ENCODE measurements at regions not wholly inside any gene's neighbourhood (a gene's known extent, or its start where the extent isn't known, plus 50 kb on each side); places are given as distances from the start of the nearest gene placed in this dataset.
"Not testable (repeated sequence)": the region's sequence is repeated elsewhere in the genome, so short reads cannot be mapped to it uniquely, and the experiment has no call there.

DNA sequence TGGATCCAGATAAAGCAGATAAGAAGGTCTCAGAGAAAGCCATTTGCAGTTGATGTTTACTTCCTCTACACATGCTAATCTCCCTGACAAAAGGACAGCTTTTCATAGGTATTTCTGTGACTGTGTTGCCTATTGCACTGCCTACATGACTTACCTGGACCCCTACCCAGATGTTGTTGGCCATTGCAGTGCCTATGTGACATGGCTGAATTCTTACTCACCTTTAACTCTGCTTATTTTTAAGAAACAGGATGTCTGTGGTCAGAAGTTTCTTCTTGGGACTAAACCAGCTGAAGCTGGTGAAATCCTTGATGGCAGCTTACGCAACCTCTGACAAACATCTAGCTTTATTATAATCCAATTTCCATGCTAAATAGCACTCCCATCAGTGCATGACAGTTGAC is 50.7 kb downstream of the PPIAL4D start:
- not testable (repeated sequence) for DNase-seq (ENCODE audit: low spot score)

DNA sequence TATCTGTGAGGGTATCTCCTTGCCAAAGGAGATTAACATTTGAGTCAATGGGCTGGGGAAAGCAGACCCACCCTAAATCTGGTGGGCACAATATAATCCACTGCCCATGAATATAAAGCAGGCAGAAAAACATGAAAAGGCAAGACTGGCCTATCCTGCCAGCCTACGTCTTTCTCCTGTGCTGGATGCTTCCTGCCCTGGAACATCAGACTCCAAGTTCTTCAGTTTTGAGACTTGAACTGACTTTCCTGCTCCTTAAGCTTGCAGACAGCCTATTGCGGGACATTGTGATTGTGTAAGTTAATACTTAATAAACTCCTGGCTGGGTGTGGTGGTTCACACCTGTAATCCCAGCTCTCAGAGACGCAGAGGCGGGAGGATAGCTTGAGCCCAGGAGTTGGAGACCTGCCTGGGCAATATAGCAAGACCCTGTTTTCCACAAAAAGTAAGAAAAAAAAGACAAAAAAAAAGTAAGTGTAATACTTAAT is 52.4 kb downstream of the PPIAL4D start:
- DNase-seq (ENCODE audit: low spot score): not testable (repeated sequence)

DNA sequence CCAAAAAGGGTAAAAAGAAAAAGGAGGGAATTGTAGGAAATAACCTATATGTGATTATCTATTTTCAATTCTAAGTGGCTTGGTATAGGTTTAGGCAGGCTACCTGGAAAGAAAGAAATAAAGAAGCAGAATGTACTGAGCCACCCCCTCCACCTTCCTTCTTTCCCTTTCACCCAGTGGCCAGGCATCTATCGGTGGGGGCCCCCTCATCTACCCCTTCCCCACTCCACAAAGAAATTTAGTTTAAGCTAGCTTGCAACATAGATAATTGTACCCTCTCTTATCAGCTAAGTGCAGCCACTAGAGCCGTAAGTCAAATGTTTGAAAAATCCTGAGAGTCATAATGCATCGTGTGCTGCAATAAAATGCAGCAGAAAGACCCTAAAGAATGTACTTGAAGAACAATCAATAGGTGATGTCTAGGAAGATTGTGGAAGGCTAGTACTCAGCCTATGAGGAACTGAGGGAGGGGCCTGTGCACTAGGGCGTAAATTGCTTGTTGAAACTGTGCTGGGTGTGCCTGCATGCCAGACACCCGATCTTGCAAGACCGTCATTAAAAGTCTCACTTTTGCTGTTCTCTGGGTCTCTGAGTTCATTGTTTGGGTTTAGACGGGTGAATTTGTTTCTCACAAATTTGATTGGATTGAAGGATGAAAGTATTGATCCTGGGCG is 53.0 kb downstream of the PPIAL4D start:
- DNase-seq (ENCODE audit: low spot score): peak; percentile 9

DNA sequence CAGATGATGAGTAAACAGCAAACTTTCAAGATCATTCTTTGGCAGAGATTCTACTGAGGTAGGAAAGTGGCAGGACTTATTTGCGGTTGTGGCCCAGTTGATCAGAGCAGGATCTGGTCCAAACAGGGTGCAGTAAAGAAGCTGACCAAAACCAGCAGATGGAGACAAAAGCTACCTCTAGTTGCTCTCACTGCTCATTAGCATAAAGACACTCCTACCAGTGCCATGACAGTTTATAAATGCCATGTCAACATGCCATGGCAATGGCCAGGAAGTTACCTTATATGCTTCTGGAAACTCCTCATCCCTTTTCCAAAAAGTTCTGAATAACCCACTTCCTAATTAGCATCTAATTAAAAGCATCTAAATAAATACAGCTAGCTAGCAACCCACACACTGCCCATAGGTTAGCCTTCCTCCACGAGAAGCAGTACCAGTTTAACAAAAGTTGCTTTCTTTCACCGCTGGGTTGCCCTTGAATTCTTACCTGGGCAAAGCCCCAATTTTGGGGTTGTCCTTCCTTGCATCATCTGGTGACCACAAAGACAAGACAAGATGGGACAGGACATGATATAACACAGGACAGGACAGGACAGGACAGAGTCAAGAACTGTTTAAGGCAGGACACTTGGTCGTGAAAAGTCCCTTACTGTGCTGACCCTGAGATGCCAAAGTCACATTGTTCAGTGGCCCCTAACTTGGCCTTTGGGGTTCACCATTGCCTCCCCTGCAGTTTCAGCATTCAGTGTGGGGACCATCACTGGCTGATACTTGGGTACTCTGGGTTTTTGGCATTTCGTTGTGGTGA is 59.2 kb downstream of the PPIAL4D start:
- not testable (repeated sequence) for DNase-seq (ENCODE audit: low spot score)

DNA sequence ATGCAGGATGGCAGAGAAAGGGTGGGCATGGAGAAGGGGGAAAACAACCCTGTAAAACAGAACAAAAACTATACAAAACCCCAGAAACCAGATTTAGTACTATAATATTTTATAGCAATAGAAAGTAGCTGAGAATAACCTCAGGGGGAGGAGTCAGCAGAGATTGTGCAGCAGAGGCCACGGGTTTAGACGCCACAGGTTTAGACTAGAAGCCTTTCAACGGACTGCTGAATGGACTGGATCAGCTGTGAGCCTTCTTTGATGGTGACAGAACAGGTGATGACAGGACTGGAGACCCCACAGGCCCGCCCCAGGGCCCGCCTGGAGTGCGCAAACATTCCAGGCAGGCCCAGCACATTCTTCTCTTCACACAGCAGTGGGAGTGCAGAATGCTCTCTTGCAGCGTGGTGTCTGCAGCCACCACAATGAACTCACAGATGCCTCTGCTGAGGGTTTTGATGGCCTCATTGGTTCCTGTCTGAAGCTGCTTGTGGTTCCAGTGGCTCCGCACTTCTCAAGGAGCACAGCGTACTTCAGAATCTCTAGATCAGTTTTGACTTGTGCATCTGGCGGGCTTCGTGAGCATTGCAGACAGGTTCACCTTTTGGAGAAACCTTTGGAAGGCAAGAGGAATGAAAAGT is 65.6 kb downstream of the PPIAL4D start:
- DNase-seq (ENCODE audit: low spot score): not testable (repeated sequence)

DNA sequence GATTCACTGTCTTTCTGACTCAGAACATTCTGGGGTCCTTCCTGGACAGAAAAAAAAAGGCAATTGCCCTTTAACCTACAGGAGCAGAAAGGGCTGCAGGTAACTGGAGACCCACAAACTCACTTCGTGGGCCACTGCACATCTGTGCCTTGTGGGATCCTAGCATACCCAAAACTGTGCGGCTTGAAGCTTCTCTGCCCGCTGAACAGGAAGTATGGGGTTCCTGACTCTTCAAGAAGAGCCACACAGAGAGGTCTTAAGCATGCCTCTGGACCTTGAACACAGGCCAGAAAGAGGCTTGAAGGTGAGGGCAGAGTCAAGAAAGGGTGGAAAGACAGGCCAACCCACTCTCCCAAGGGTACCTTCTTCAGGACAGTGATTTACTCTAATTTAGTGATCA is 67.6 kb downstream of the PPIAL4D start:
- not testable (repeated sequence) for DNase-seq (ENCODE audit: low spot score)

DNA sequence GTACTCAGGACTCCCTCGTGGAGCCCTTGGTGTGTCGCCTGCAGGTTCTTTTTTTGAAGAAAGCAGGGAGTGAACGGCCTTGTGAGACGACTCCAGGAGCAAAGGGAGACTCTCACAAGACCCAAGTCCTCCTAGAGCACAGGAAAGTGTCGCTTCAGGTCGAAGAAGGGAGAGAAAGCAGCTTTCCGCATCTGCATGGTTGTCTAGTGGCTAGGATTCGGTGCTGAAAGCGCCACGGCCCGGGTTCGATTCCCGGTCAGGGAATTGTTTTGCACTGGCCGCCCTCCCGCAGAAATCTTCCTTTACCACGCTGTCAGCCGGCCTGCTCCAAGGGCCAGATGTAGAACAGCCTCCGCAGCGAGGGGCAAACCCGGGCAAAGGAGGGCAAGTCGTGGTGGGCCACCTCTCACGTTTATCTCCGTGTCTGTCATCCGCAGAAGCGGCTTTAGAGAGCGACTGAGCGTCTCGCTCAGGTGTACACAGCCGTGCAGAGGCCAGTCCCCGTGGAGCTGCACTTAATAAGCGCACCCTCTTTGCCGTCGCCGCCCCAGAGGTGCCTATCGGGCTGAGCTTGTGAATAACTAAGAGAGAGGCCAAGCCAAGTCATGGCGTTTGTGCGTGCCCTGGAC is 72.6 kb downstream of the FAM72D start:
- DNase-seq (ENCODE audit: low spot score): not testable (repeated sequence)

DNA sequence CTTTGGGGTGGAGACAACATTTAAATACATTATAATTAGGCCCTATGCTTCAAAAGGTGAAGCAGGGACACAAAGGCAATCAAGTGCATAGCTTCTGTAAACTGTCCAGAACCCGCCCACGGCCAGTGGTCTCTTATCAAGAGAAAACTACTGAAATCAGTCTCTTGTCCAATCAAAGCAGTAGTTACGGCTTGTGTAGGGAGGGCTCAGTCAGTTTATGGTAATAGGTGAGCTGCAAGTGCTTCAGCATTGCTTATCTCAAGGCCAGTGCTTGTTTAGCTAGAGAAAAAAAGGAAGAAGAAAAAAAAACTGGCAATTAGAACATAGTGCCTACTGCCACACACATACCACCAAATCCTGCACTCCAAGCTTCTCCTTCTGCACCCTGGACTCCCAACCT is 68.6 kb downstream of the FAM72D start:
- not testable (repeated sequence) for DNase-seq (ENCODE audit: low spot score)
